ENCODE measurements at regions not wholly inside any gene's neighbourhood (a gene's known extent, or its start where the extent isn't known, plus 50 kb on each side); places are given as distances from the start of the nearest gene placed in this dataset.
A peak's percentile ranks its signal among the peaks of the same experiment; 100 is the strongest.

DNA sequence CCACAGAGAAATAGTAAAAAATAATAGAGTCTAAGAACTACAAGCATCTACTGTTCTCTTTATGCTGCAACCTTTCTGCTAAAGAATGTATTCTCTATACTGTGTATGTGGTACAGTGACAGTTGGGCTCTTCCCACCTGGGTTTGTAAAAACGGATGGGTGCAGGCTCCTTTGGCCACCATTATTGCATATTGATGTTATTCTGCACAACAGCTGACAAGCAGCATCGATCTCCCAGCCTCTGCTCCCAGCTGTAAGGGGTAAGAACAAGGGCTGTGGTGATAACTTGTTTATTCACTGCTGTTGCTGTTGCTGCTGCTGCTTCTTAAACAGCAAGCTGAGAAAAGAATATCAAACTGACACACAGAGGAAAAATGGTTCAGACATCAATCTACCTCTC, 56.1 kb downstream of the KCNRG start:
- no peak overlapping the region for H3K4me3 ChIP-seq (replicated peaks in 1 of 2; ENCODE audit: low read depth in 2 of 2, low read length in 2 of 2)
- DNase-seq (ENCODE audit: low read depth in 2 of 2), result peak; percentile 31 to 43
- TF ChIP-seq, protein P1, sequence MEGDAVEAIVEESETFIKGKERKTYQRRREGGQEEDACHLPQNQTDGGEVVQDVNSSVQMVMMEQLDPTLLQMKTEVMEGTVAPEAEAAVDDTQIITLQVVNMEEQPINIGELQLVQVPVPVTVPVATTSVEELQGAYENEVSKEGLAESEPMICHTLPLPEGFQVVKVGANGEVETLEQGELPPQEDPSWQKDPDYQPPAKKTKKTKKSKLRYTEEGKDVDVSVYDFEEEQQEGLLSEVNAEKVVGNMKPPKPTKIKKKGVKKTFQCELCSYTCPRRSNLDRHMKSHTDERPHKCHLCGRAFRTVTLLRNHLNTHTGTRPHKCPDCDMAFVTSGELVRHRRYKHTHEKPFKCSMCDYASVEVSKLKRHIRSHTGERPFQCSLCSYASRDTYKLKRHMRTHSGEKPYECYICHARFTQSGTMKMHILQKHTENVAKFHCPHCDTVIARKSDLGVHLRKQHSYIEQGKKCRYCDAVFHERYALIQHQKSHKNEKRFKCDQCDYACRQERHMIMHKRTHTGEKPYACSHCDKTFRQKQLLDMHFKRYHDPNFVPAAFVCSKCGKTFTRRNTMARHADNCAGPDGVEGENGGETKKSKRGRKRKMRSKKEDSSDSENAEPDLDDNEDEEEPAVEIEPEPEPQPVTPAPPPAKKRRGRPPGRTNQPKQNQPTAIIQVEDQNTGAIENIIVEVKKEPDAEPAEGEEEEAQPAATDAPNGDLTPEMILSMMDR (IDR thresholded peaks at IDR 0.05; ENCODE audit: low read depth, low read length), result no peak

- TF ChIP-seq, protein P1 (IDR thresholded peaks at IDR 0.05; ENCODE audit: low read depth, low read length), result no peak
- H3K4me3 ChIP-seq (replicated peaks in 1 of 2; ENCODE audit: low read depth in 2 of 2, low read length in 2 of 2), result no peak overlapping the region
- DNase-seq (ENCODE audit: low read depth in 2 of 2), result peak in 1 of 2 donors; percentile 36
Measured at GRCh38 chr13:50072676-50073075, 57.4 kb downstream of the KCNRG start.

- DNase-seq (ENCODE audit: low read depth in 2 of 2), result no peak
- H3K4me3 ChIP-seq (replicated peaks in 1 of 2; ENCODE audit: low read depth in 2 of 2, low read length in 2 of 2), result no peak overlapping the region
- TF ChIP-seq, protein P1 (IDR thresholded peaks at IDR 0.05; ENCODE audit: low read depth, low read length), result no peak
Measured at GRCh38 chr13:50073340-50073739, 58.1 kb downstream of the KCNRG start.

GRCh38 chr13:50074843-50075242, 59.6 kb downstream of the KCNRG start:
- peak in 1 of 2 donors; percentile 22 for DNase-seq (ENCODE audit: low read depth in 2 of 2)
- no peak overlapping the region for H3K4me3 ChIP-seq (replicated peaks in 1 of 2; ENCODE audit: low read depth in 2 of 2, low read length in 2 of 2)
- TF ChIP-seq, protein P1 (IDR thresholded peaks at IDR 0.05; ENCODE audit: low read depth, low read length), result no peak

DNA sequence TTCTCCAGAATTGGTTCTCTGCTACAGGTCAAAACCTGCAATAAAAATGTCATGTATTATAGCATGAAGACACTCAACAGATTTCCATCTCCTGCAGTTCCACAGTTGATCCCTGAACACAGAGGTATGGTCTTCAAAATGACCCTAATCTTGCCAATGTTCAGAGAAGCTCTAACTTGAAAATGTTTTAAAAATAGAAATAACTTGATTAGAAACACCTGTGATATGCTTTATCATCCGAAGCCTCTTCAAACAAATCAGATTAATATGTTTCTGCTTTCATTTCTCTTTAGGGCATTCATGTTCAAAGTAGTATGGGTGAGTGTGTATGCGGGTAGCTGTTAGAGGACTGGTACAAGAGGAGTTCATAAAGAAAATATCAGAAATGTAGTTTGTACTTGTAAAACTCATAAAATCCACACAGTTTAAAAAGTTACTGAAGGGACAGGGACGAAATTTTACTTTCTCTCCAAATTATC, 60.4 kb downstream of the KCNRG start:
- TF ChIP-seq, protein P1 (IDR thresholded peaks at IDR 0.05; ENCODE audit: low read depth, low read length), result no peak
- H3K4me3 ChIP-seq (replicated peaks in 1 of 2; ENCODE audit: low read depth in 2 of 2, low read length in 2 of 2), result no peak overlapping the region
- peak in 1 of 2 donors; percentile 36 for DNase-seq (ENCODE audit: low read depth in 2 of 2)

DNA sequence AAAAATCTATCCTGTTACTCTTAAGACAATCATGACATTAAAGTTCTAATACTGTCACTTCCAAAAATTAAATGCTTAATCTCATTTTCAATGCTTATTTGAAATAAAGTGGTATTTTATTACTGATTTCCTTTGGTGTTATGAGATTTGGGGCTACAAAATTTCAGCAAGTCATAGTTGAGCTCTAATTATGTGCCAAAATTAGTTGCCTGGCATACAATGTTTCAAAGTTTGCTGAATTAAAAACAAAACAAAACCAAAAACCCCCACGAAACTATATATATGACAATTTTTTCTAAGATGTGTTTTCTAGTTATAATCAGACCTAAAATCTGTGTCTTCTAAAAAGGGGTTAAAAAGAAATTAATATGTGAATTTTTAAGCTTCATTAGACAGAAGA, 62.2 kb downstream of the KCNRG start:
- no peak for DNase-seq (ENCODE audit: low read depth in 2 of 2)
- TF ChIP-seq, protein P1 (IDR thresholded peaks at IDR 0.05; ENCODE audit: low read depth, low read length), result no peak
- H3K4me3 ChIP-seq (replicated peaks in 1 of 2; ENCODE audit: low read depth in 2 of 2, low read length in 2 of 2), result no peak overlapping the region

DNA sequence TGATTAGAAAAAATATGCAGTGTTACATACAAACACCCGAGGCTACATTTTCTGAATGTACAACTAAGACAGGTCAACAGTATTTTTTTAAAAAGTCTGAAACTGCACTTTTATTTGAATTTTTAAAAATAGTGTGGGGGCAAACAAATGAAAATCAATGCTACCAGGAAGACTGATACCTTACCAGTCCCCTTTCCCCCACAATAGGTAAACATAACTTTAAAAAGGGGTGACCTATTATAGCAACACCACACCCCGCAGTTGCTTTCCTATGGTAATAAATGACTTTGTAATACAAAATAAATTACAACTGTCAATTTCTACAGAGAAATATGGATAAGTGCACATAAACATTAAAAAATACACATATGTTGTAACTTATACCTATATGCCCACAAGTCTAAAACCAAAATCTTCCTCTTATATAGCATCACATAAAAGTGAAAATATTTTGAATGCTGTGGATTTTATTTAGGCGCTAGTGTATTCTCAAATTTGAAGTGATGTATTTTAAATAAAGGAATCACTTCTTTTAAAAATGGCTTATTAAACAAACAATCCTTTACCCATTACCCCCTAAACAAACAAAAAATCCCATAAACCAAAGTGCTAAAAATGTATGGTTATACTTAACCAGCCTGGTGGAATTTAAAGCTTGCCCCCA, 63.1 kb downstream of the KCNRG start:
- H3K4me3 ChIP-seq (replicated peaks in 1 of 2; ENCODE audit: low read depth in 2 of 2, low read length in 2 of 2), result no peak overlapping the region
- TF ChIP-seq, protein P1 (IDR thresholded peaks at IDR 0.05; ENCODE audit: low read depth, low read length), result no peak
- DNase-seq (ENCODE audit: low read depth in 2 of 2), result no peak
